SH-SY5Y (cell line): ENCODE measurements at regions not wholly inside any gene's neighbourhood (a gene's known extent, or its start where the extent isn't known, plus 50 kb on each side); places are given as distances from the start of the nearest gene placed in this dataset.

Source experiments
- GATA2 ChIP-seq: IDR thresholded peaks from 2 replicates; pipeline ENCODE4 v1.6.1; 2011; ENCODE audit warnings: mild to moderate bottlenecking, low read depth, low read length
- GATA3 ChIP-seq: IDR thresholded peaks from 2 replicates; pipeline ENCODE4 v1.6.1; 2011; ENCODE audit warnings: low read depth, mild to moderate bottlenecking, low read length, moderate library complexity

GRCh38 chr5:167573370-167574127 lies 717.9 kb upstream of the WWC1 start:
- no peak; the same call in 1 of the 2 replicates for TF ChIP-seq GATA2
- no peak for TF ChIP-seq GATA3

GRCh38 chr5:167574464-167574863 lies 717.0 kb upstream of the WWC1 start:
- no peak for TF ChIP-seq GATA3

- TF ChIP-seq GATA2: no peak
Measured at GRCh38 chr5:167575330-167575729, 716.1 kb upstream of the WWC1 start.

GRCh38 chr5:167576126-167576525 lies 715.3 kb upstream of the WWC1 start:
- no peak for TF ChIP-seq GATA2
- TF ChIP-seq GATA3: no peak

GRCh38 chr5:167576897-167577296 lies 714.5 kb upstream of the WWC1 start:
- no peak for TF ChIP-seq GATA2
- TF ChIP-seq GATA3: no peak

GRCh38 chr5:167577616-167578015 lies 713.8 kb upstream of the WWC1 start:
- TF ChIP-seq GATA3 (no peak), GATA2 (no peak)

GRCh38 chr5:167578977-167579692 lies 712.3 kb upstream of the WWC1 start:
- no peak for TF ChIP-seq GATA3
- no peak for TF ChIP-seq GATA2

GRCh38 chr5:167579693-167580055 lies 711.8 kb upstream of the WWC1 start:
- TF ChIP-seq GATA2 (no peak), GATA3 (no peak)

- TF ChIP-seq GATA2: no peak
- no peak for TF ChIP-seq GATA3
Measured at GRCh38 chr5:167580608-167581007, 710.8 kb upstream of the WWC1 start.

GRCh38 chr5:167582283-167582682 lies 709.2 kb upstream of the WWC1 start:
- TF ChIP-seq GATA2: no peak
- no peak for TF ChIP-seq GATA3

- no peak for TF ChIP-seq GATA2
- TF ChIP-seq GATA3: no peak
Measured at GRCh38 chr5:167582886-167583285, 708.6 kb upstream of the WWC1 start.

GRCh38 chr5:167585184-167585583 lies 706.3 kb upstream of the WWC1 start:
- TF ChIP-seq GATA3 (no peak), GATA2 (no peak)

- TF ChIP-seq GATA3: no peak
- TF ChIP-seq GATA2: no peak
Measured at GRCh38 chr5:167587772-167588437, 703.5 kb upstream of the WWC1 start.

GRCh38 chr5:167592114-167592513 lies 699.3 kb upstream of the WWC1 start:
- TF ChIP-seq GATA3: no peak
- no peak for TF ChIP-seq GATA2

GRCh38 chr5:167593329-167594060 lies 698.0 kb upstream of the WWC1 start:
- no peak for TF ChIP-seq GATA2
- no peak for TF ChIP-seq GATA3

- TF ChIP-seq GATA3 (no peak), GATA2 (no peak)
Measured at GRCh38 chr5:167594061-167594435, 697.4 kb upstream of the WWC1 start.
